H1 (cell line): ENCODE measurements at regions not wholly inside any gene's neighbourhood (a gene's known extent, or its start where the extent isn't known, plus 50 kb on each side); places are given as distances from the start of the nearest gene placed in this dataset.
"Not testable (repeated sequence)": the region's sequence is repeated elsewhere in the genome, so short reads cannot be mapped to it uniquely, and the experiment has no call there.

Source experiments
- CTCF ChIA-PET: fragments of 300-600 bp; sonication (Branson Sonifier 250); formaldehyde crosslinking; loops from one replicate; lab custom pipeline; 2021; ENCODE audit not compliant: partially characterized antibody; lab: Charles Lee
- POLR2A ChIA-PET: fragments of 300-600 bp; sonication (Branson Sonifier 250); formaldehyde crosslinking; loops from one replicate; lab custom pipeline; 2021; ENCODE audit warnings: inconsistent platforms; ENCODE audit not compliant: partially characterized antibody; lab: Charles Lee
- DNase-seq, 2 experiments: peaks; one replicate each; pipeline versions ENCODE4 v3.0.0 to v3.0.0-alpha.2; 2010 to 2022; ENCODE audit warnings: low spot score in 2 of 2, low read depth in 1 of 2, mixed read lengths in 1 of 2
- FAIRE-seq: peaks from 2 replicates; lab custom pipeline; 2011; peaks lifted over from hg19 to GRCh38; lab: Jason Lieb, UNC
- H2AFZ ChIP-seq: 2 replicates; pipeline ENCODE4 v1.8.1; 2012; ENCODE audit warnings: low read length, inconsistent platforms
- H2AK5ac ChIP-seq: 2 replicates; pipeline ENCODE4 v1.6.1; 2013; ENCODE audit warnings: low read depth, low read length
- H2BK120ac ChIP-seq: replicated peaks from 2 replicates; pipeline ENCODE3; 2013; ENCODE audit warnings: low read depth, low read length, inconsistent platforms
- H2BK12ac ChIP-seq: 2 replicates; pipeline ENCODE4 v1.6.1; 2013; ENCODE audit warnings: low read depth, low read length
- H2BK15ac ChIP-seq: 2 replicates; pipeline ENCODE4 v1.6.1; 2013; ENCODE audit warnings: low read length
- H2BK20ac ChIP-seq: 2 replicates; pipeline ENCODE4 v1.6.1; 2013; ENCODE audit warnings: low read length
- H2BK5ac ChIP-seq: 2 replicates; pipeline ENCODE4 v1.6.1; 2013; ENCODE audit warnings: low read depth, low read length
- H3K14ac ChIP-seq: 2 replicates; pipeline ENCODE4 v1.6.1; 2013; ENCODE audit warnings: inconsistent platforms; ENCODE audit not compliant: insufficient read length
- H3K18ac ChIP-seq: 2 replicates; pipeline ENCODE4 v1.6.1; 2013; ENCODE audit warnings: low read length; ENCODE audit errors: extremely low read depth
- H3K23ac ChIP-seq: 2 replicates; pipeline ENCODE4 v1.6.1; 2013; ENCODE audit warnings: inconsistent platforms; ENCODE audit not compliant: insufficient read length
- H3K23me2 ChIP-seq: 2 replicates; pipeline ENCODE4 v1.6.1; 2013; ENCODE audit warnings: low read depth, low read length
- H3K27ac ChIP-seq: 2 replicates; pipeline ENCODE4 v1.6.1; 2011; ENCODE audit warnings: low read depth, low read length, inconsistent platforms
- H3K27me3 ChIP-seq, 4 experiments: replicated peaks in 1 of 4; 1 replicate in 1 of 4; 2 replicates in 3 of 4; pipeline versions ENCODE4 v1.6.1 to v1.8.1; 2011 to 2013; ENCODE audit warnings: low read length in 3 of 4, mild to moderate bottlenecking in 3 of 4, inconsistent platforms in 2 of 4, mixed read lengths in 2 of 4, moderate library complexity in 1 of 4; ENCODE audit not compliant: control insufficient read depth in 3 of 4, insufficient read depth in 3 of 4; ENCODE audit errors: extremely low read depth in 1 of 4
- H3K36me3 ChIP-seq, 4 experiments: 2 replicates each; pipeline versions ENCODE4 v1.6.1 to v1.8.1; 2011 to 2013; ENCODE audit warnings: mild to moderate bottlenecking in 4 of 4, low read length in 3 of 4, moderate library complexity in 2 of 4, control low read depth in 1 of 4, inconsistent platforms in 1 of 4; ENCODE audit not compliant: insufficient read depth in 4 of 4, control insufficient read depth in 2 of 4
- H3K4ac ChIP-seq: replicated peaks from 2 replicates; pipeline ENCODE3; 2013; ENCODE audit warnings: low read length, low read depth, mixed read lengths, inconsistent platforms; ENCODE audit not compliant: insufficient read length
- H3K4me1 ChIP-seq, 4 experiments: replicated peaks in 1 of 4; 1 replicate in 1 of 4; 2 replicates in 3 of 4; pipeline versions ENCODE4 v1.6.1 to v1.8.1; 2011 to 2013; ENCODE audit warnings: low read length in 3 of 4, inconsistent platforms in 2 of 4, mixed read lengths in 1 of 4; ENCODE audit not compliant: insufficient read depth in 4 of 4, control insufficient read depth in 3 of 4
- H3K4me2 ChIP-seq, 2 experiments: 2 replicates each; pipeline versions ENCODE4 v1.6.1 to v1.8.1; 2011 to 2013; ENCODE audit warnings: low read depth in 2 of 2, low read length in 2 of 2, control low read depth in 1 of 2, inconsistent platforms in 1 of 2, mild to moderate bottlenecking in 1 of 2; ENCODE audit not compliant: insufficient read depth in 1 of 2
- H3K4me3 ChIP-seq, 4 experiments: fragments of 200-600, 300-600 bp in 1 of 4; sonication (generic), shearing (Covaris generic), sonication (Bioruptor Twin) in 1 of 4; 2 replicates each; pipeline versions ENCODE4 v1.5.1 to v1.8.1; 2011 to 2016; ENCODE audit warnings: low read length in 4 of 4, low read depth in 3 of 4, control low read depth in 2 of 4, inconsistent platforms in 2 of 4, mild to moderate bottlenecking in 2 of 4, mixed read lengths in 1 of 4, moderate library complexity in 1 of 4; ENCODE audit not compliant: insufficient read depth in 2 of 4; ENCODE audit errors: extremely low read depth in 1 of 4
- H3K56ac ChIP-seq: replicated peaks from 2 replicates; pipeline ENCODE3; 2013; ENCODE audit warnings: low read depth, mild to moderate bottlenecking, mixed read lengths, low read length, inconsistent platforms; ENCODE audit not compliant: insufficient read length
- H3K79me1 ChIP-seq: 2 replicates; pipeline ENCODE4 v1.6.1; 2013; ENCODE audit warnings: low read depth, low read length, control low read depth
- H3K79me2 ChIP-seq, 2 experiments: 2 replicates each; pipeline versions ENCODE4 v1.6.1 to v1.8.1; 2012 to 2013; ENCODE audit warnings: low read length in 2 of 2, mild to moderate bottlenecking in 2 of 2, inconsistent platforms in 1 of 2; ENCODE audit not compliant: insufficient read depth in 2 of 2, control insufficient read depth in 1 of 2
- H3K9ac ChIP-seq, 4 experiments: replicated peaks in 1 of 4; 1 replicate in 1 of 4; 2 replicates in 3 of 4; pipeline versions ENCODE4 v1.6.1 to v1.8.1; 2011 to 2013; ENCODE audit warnings: low read depth in 3 of 4, low read length in 3 of 4, control low read depth in 2 of 4, mild to moderate bottlenecking in 2 of 4, moderate library complexity in 2 of 4, inconsistent platforms in 1 of 4; ENCODE audit errors: extremely low read depth in 1 of 4
- H3K9me3 ChIP-seq, 2 experiments: 2 replicates each; pipeline versions ENCODE4 v1.6.1 to v1.8.1; 2012 to 2013; ENCODE audit warnings: mild to moderate bottlenecking in 2 of 2, moderate library complexity in 2 of 2, control low read depth in 1 of 2, inconsistent platforms in 1 of 2, low read depth in 1 of 2, low read length in 1 of 2, mixed read lengths in 1 of 2; ENCODE audit not compliant: insufficient read depth in 2 of 2
- H4K20me1 ChIP-seq, 2 experiments: replicated peaks in 1 of 2; 2 replicates each; pipeline versions ENCODE3 to v1.8.1; 2011 to 2013; ENCODE audit warnings: inconsistent platforms in 2 of 2, low read length in 2 of 2, mild to moderate bottlenecking in 1 of 2; ENCODE audit not compliant: insufficient read depth in 2 of 2, control insufficient read depth in 1 of 2
- H4K5ac ChIP-seq: 2 replicates; pipeline ENCODE4 v1.6.1; 2013; ENCODE audit warnings: low read length, low read depth, mixed read lengths, inconsistent platforms; ENCODE audit not compliant: insufficient read length
- H4K8ac ChIP-seq: 2 replicates; pipeline ENCODE4 v1.8.0; 2013; ENCODE audit warnings: mild to moderate bottlenecking, moderate library complexity, low read length, inconsistent platforms; ENCODE audit not compliant: insufficient read depth; ENCODE audit errors: extremely low read depth
- H4K91ac ChIP-seq: replicated peaks from 2 replicates; pipeline ENCODE3; 2013; ENCODE audit warnings: low read length, mixed read lengths, inconsistent platforms; ENCODE audit not compliant: insufficient read length
- WGBS, 2 experiments: shearing (Covaris generic) in 1 of 2; methylation state at CpG; one replicate each; pipeline versions ENCODE4 v1.1.6 to v1.1.7; 2013 to 2015; ENCODE audit warnings: low lambda C conversion rate in 2 of 2, mixed read lengths in 2 of 2, inconsistent platforms in 1 of 2, low coverage in 1 of 2, missing lambda C conversion rate in 1 of 2; ENCODE audit not compliant: insufficient replicate concordance in 2 of 2, insufficient coverage in 1 of 2, insufficient read length in 1 of 2; ENCODE audit errors: extremely low coverage in 1 of 2, missing lambda C conversion rate in 1 of 2; 5-methylcytosine and 5-hydroxymethylcytosine counted together

GRCh38 chr1:181325765-181326164 lies 157.6 kb upstream of the CACNA1E start:
- H3K18ac ChIP-seq, H3K56ac ChIP-seq, H3K23ac ChIP-seq, H3K27ac ChIP-seq, FAIRE-seq, H2AK5ac ChIP-seq, H4K8ac ChIP-seq, H3K27me3 ChIP-seq, H4K5ac ChIP-seq, H3K4ac ChIP-seq, H3K9ac ChIP-seq, H4K91ac ChIP-seq, H2BK15ac ChIP-seq, H2BK20ac ChIP-seq, POLR2A ChIA-PET, H3K4me1 ChIP-seq, H3K36me3 ChIP-seq, H2AFZ ChIP-seq, CTCF ChIA-PET, H3K4me2 ChIP-seq, H2BK5ac ChIP-seq, H3K23me2 ChIP-seq, H3K79me2 ChIP-seq, H3K79me1 ChIP-seq, H2BK120ac ChIP-seq, H3K9me3 ChIP-seq, DNase-seq, H4K20me1 ChIP-seq, H3K14ac ChIP-seq, H3K4me3 ChIP-seq, H2BK12ac ChIP-seq: not testable (repeated sequence)
- WGBS, 2 experiments = 93% methylated on average over 18 of the region's 18 CpGs; no CpG with 5 or more reads in 1 of the 2 experiments
